Caco-2 (cell line): ENCODE measurements at regions not wholly inside any gene's neighbourhood (a gene's known extent, or its start where the extent isn't known, plus 50 kb on each side); places are given as distances from the start of the nearest gene placed in this dataset.

ENCODE experiments used
- BruUV-seq: library from RNA; stranded (reverse); fragments of 400-500 nt; replicated peaks from 2 replicates; lab custom pipeline; 2021; lab: Mats Ljungman, UMichigan
- CTCF ChIA-PET: fragments of 300-600 bp; sonication (Branson Sonifier 250); formaldehyde crosslinking; loops from one replicate; lab custom pipeline; 2022; ENCODE audit warnings: antibody characterized with exemption; lab: Charles Lee
- POLR2A ChIA-PET: fragments of 300-600 bp; sonication (Branson Sonifier 250); formaldehyde crosslinking; loops from one replicate; lab custom pipeline; 2022; ENCODE audit warnings: antibody characterized with exemption; lab: Charles Lee
- DNase-seq, 2 experiments: peaks; one replicate each; pipeline versions ENCODE4 v3.0.0 to v3.0.0-alpha.2; 2020 to 2022
- H3K27me3 ChIP-seq: replicated peaks from 2 replicates; pipeline ENCODE4 v1.6.0; 2011; ENCODE audit warnings: low read length; ENCODE audit not compliant: control insufficient read depth, insufficient read depth
- H3K36me3 ChIP-seq: 2 replicates; pipeline ENCODE4 v1.5.1; 2011; ENCODE audit warnings: low read length; ENCODE audit not compliant: control insufficient read depth, insufficient read depth
- H3K4me1 ChIP-seq: fragments of 250-450 bp; sonication (Bioruptor Pico); 2 replicates; pipeline ENCODE4 v1.5.1; 2020; ENCODE audit warnings: mild to moderate bottlenecking
- H3K4me3 ChIP-seq: 2 replicates; pipeline ENCODE4 v1.5.1; 2011; ENCODE audit warnings: low read depth, mild to moderate bottlenecking, control low read depth, low read length
- H3K9me3 ChIP-seq: fragments of 250-450 bp; sonication (Bioruptor Pico); 2 replicates; pipeline ENCODE4 v1.5.1; 2020; ENCODE audit warnings: mild to moderate bottlenecking, moderate library complexity
- H3K27ac Mint-ChIP-seq: one replicate; pipeline ENCODE4 v1.8.0; 2022; ENCODE audit warnings: mixed read lengths; ENCODE audit not compliant: unreplicated experiment
- H3K27me3 Mint-ChIP-seq: one replicate; pipeline ENCODE4 v1.8.0; 2022; ENCODE audit warnings: mixed read lengths; ENCODE audit not compliant: insufficient read depth, unreplicated experiment
- H3K36me3 Mint-ChIP-seq: one replicate; pipeline ENCODE4 v1.8.0; 2022; ENCODE audit warnings: mild to moderate bottlenecking, mixed read lengths; ENCODE audit not compliant: insufficient read depth, unreplicated experiment
- H3K4me1 Mint-ChIP-seq: one replicate; pipeline ENCODE4 v1.8.0; 2022; ENCODE audit warnings: low read depth, mixed read lengths; ENCODE audit not compliant: unreplicated experiment
- H3K4me3 Mint-ChIP-seq: one replicate; pipeline ENCODE4 v1.8.0; 2022; ENCODE audit warnings: mild to moderate bottlenecking, moderate library complexity, mixed read lengths; ENCODE audit not compliant: unreplicated experiment
- H3K9me3 Mint-ChIP-seq: one replicate; pipeline ENCODE4 v1.8.0; 2022; ENCODE audit warnings: mixed read lengths; ENCODE audit not compliant: unreplicated experiment
- intact Hi-C: fragments of 100-400 bp; cut with micrococcal nuclease; formaldehyde crosslinking; loops from one replicate; pipeline ENCODE4 v1.10.0; 2022; ENCODE audit not compliant: unreplicated experiment
- TF ChIP-seq, protein P1 (sequence below), 2 experiments: fragments of 200-600 bp in 1 of 2; IDR thresholded peaks; 1 replicate in 1 of 2; 2 replicates in 1 of 2; pipeline versions ENCODE4 v1.5.1 to v1.8.0; 2011 to 2022; ENCODE audit warnings: antibody characterized with exemption in 1 of 2, control low read depth in 1 of 2, inconsistent platforms in 1 of 2, low read depth in 1 of 2, low read length in 1 of 2, mild to moderate bottlenecking in 1 of 2, moderate library complexity in 1 of 2; ENCODE audit not compliant: insufficient read depth in 1 of 2, severe bottlenecking in 1 of 2, unreplicated experiment in 1 of 2

DNA sequence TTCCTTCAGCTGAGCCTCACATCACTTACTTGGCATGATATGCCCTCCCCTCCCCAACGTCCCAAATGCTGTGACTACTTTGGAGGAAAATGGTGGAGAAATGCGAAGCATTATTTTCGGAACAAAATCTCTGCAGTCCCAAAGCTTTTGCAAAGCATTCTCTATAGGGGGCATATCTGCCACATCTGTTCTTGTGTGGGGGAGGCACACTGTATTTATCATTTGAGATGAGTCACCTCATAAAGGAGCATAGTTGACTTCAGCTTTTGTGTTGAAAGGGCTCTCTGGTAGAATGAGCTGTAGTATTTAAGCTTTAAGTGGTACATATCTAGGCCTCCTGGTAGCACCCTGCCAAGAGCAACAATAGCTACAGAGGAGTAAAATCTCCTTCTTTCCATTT lies 447.5 kb downstream of the ADAMTS20 start:
- no peak for DNase-seq
- Mint-ChIP-seq H3K27me3 (no peaks in the 10 kb centered on the region), H3K36me3 (no peaks in the 10 kb centered on the region), H3K9me3 (peaks cover 2% of the 10 kb centered on the region), H3K4me3 (no peak overlapping the region), H3K4me1 (peaks cover 4% of the 10 kb centered on the region), H3K27ac (no peak overlapping the region)
- intact Hi-C loops = no loop called here
- H3K36me3 ChIP-seq = no peaks in the 10 kb centered on the region
- 0 out of 2 replicates have a peak, but pooled peaks cover 3% of the 10 kb centered on the region for H3K4me1 ChIP-seq
- H3K9me3 ChIP-seq = no peaks in the 10 kb centered on the region
- no TSS peak for BruUV-seq
- TF ChIP-seq, protein P1, sequence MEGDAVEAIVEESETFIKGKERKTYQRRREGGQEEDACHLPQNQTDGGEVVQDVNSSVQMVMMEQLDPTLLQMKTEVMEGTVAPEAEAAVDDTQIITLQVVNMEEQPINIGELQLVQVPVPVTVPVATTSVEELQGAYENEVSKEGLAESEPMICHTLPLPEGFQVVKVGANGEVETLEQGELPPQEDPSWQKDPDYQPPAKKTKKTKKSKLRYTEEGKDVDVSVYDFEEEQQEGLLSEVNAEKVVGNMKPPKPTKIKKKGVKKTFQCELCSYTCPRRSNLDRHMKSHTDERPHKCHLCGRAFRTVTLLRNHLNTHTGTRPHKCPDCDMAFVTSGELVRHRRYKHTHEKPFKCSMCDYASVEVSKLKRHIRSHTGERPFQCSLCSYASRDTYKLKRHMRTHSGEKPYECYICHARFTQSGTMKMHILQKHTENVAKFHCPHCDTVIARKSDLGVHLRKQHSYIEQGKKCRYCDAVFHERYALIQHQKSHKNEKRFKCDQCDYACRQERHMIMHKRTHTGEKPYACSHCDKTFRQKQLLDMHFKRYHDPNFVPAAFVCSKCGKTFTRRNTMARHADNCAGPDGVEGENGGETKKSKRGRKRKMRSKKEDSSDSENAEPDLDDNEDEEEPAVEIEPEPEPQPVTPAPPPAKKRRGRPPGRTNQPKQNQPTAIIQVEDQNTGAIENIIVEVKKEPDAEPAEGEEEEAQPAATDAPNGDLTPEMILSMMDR (IDR thresholded peaks at IDR 0.05; ENCODE audit: insufficient read depth in 1 of 2, low read depth in 1 of 2, low read length in 1 of 2, severe bottlenecking in 1 of 2, unreplicated experiment in 1 of 2) = no peak
- no peaks in the 10 kb centered on the region for H3K27me3 ChIP-seq
- ChIA-PET CTCF (no interaction called here), POLR2A (no interaction called here)
- no peak overlapping the region for H3K4me3 ChIP-seq

DNA sequence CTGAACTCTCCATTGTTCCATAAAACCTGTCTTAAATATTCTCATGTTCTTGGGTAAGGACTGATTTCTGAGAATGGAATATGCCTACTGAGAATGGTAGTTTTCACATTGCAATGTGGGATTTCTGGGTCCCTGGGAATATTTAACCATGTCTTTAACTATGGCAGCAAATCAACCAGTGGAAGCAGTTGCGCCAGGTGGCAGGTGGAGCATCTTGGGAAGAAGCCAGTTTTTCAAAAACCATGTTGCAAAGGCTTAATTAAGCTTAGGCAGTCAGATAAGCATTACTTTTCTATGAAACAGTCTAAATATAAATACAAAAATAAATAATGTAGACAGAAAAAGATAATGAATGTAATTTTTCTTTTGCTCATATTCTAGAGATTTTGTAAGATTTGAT lies 448.1 kb downstream of the ADAMTS20 start:
- H3K36me3 ChIP-seq = no peaks in the 10 kb centered on the region
- intact Hi-C loops = no loop called here
- Mint-ChIP-seq H3K4me3 (no peak overlapping the region), H3K27me3 (no peaks in the 10 kb centered on the region), H3K36me3 (no peaks in the 10 kb centered on the region), H3K4me1 (peaks cover 7% of the 10 kb centered on the region), H3K9me3 (no peaks in the 10 kb centered on the region), H3K27ac (no peak overlapping the region)
- no peak for DNase-seq
- H3K27me3 ChIP-seq = no peaks in the 10 kb centered on the region
- TF ChIP-seq, protein P1 (IDR thresholded peaks at IDR 0.05; ENCODE audit: insufficient read depth in 1 of 2, low read depth in 1 of 2, low read length in 1 of 2, severe bottlenecking in 1 of 2, unreplicated experiment in 1 of 2) = no peak
- ChIA-PET POLR2A (no interaction called here), CTCF (no interaction called here)
- no TSS peak for BruUV-seq
- no peaks in the 10 kb centered on the region for H3K9me3 ChIP-seq
- H3K4me3 ChIP-seq = no peak overlapping the region
- H3K4me1 ChIP-seq = 0 out of 2 replicates have a peak, but pooled peaks cover 3% of the 10 kb centered on the region

DNA sequence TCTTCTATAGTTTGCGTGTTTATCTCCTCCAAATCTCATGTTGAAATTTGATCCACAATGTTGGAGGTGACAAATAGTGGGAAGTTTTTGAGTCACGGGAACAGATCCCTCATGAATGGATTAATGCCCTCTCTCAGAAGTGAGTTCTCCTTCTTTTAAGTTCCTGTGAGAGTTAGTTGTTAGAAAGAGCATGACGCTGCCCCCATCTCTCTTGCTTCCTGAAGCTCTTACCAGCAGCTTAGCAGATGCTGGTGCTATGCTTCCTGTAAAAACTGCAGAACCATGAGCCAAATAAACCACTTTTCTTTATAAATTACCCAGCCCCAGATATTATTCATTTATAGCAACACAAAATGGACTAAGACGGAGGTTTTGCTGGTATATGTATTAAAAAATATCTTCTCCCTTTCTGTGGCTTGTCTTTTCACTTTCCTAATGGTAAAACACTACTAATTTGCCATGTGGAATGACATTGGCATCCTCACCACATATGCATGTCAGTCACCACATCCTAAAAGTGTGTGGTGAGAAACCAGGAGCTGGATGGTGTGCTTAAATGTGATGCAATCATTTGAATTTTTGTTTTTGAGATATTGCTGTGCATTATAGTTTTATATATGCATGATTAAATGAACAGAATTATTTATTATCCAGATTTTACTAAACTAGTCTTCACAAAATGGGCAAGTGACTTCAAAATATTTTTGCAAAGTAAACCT lies 449.3 kb downstream of the ADAMTS20 start:
- Histone ChIP-seq H3K36me3 (no peaks in the 10 kb centered on the region), H3K4me3 (no peak overlapping the region), H3K27me3 (no peaks in the 10 kb centered on the region), H3K9me3 (no peaks in the 10 kb centered on the region), H3K4me1 (no peaks in the 10 kb centered on the region)
- Mint-ChIP-seq H3K27me3 (no peaks in the 10 kb centered on the region), H3K27ac (no peak overlapping the region), H3K36me3 (no peaks in the 10 kb centered on the region), H3K4me1 (peaks cover 7% of the 10 kb centered on the region), H3K4me3 (no peak overlapping the region), H3K9me3 (no peaks in the 10 kb centered on the region)
- BruUV-seq = no TSS peak
- ChIA-PET POLR2A (no interaction called here), CTCF (no interaction called here)
- TF ChIP-seq, protein P1 (IDR thresholded peaks at IDR 0.05; ENCODE audit: insufficient read depth in 1 of 2, low read depth in 1 of 2, low read length in 1 of 2, severe bottlenecking in 1 of 2, unreplicated experiment in 1 of 2) = no peak
- intact Hi-C loops = no loop called here
- DNase-seq = no peak
